MM.1S (cell line): ENCODE measurements at regions not wholly inside any gene's neighbourhood (a gene's known extent, or its start where the extent isn't known, plus 50 kb on each side); places are given as distances from the start of the nearest gene placed in this dataset.

Experiments
- DNase-seq: peaks from one replicate; pipeline ENCODE4 v3.0.0-alpha.2; 2015
- H2AFZ ChIP-seq: fragments of 300-600 bp; sonication (generic); 2 replicates; pipeline ENCODE4 v1.6.0; 2016; ENCODE audit warnings: antibody characterized with exemption, low read length
- H3F3A ChIP-seq: fragments of 300-600 bp; sonication (generic); 2 replicates; pipeline ENCODE4 v1.6.1; 2016; ENCODE audit warnings: mild to moderate bottlenecking, antibody characterized with exemption, low read length, moderate library complexity, mixed read lengths; ENCODE audit not compliant: insufficient read depth
- H3K27ac ChIP-seq: fragments of 300-600 bp; sonication (generic); 2 replicates; pipeline ENCODE4 v1.5.1; 2016; ENCODE audit warnings: mild to moderate bottlenecking, low read length
- H3K27me3 ChIP-seq: fragments of 300-600 bp; sonication (generic); replicated peaks from 2 replicates; pipeline ENCODE4 v1.6.0; 2016; ENCODE audit warnings: low read length; ENCODE audit not compliant: insufficient read depth
- H3K36me3 ChIP-seq: fragments of 300-600 bp; sonication (generic); replicated peaks from 2 replicates; pipeline ENCODE4 v1.6.1; 2016; ENCODE audit warnings: mild to moderate bottlenecking, low read length, mixed read lengths; ENCODE audit not compliant: insufficient read depth
- H3K4me1 ChIP-seq: fragments of 300-600 bp; sonication (generic); 2 replicates; pipeline ENCODE4 v1.6.1; 2016; ENCODE audit warnings: low read length, mixed read lengths
- H3K4me2 ChIP-seq: fragments of 300-600 bp; sonication (generic); 2 replicates; pipeline ENCODE4 v1.6.0; 2016; ENCODE audit warnings: low read depth, low read length
- H3K4me3 ChIP-seq: fragments of 300-600 bp; sonication (generic); 2 replicates; pipeline ENCODE4 v1.5.1; 2016; ENCODE audit warnings: low read length, mixed read lengths
- H3K79me2 ChIP-seq: fragments of 300-600 bp; sonication (generic); 2 replicates; pipeline ENCODE4 v1.6.1; 2016; ENCODE audit warnings: mixed run types, low read length, mixed read lengths
- H3K9ac ChIP-seq: fragments of 300-600 bp; sonication (generic); 2 replicates; pipeline ENCODE4 v1.6.1; 2016; ENCODE audit warnings: low read length, mixed read lengths
- H3K9me2 ChIP-seq: fragments of 300-600 bp; sonication (generic); replicated peaks from 2 replicates; pipeline ENCODE4 v1.6.1; 2016; ENCODE audit warnings: mild to moderate bottlenecking, low read length, mixed read lengths; ENCODE audit not compliant: insufficient read depth
- H3K9me3 ChIP-seq: fragments of 300-600 bp; sonication (generic); replicated peaks from 2 replicates; pipeline ENCODE4 v1.6.1; 2016; ENCODE audit warnings: mild to moderate bottlenecking, low read length, mixed read lengths; ENCODE audit not compliant: insufficient read depth
- H4K20me1 ChIP-seq: fragments of 300-600 bp; sonication (generic); 2 replicates; pipeline ENCODE4 v1.6.1; 2016; ENCODE audit warnings: mild to moderate bottlenecking, low read length, moderate library complexity, mixed read lengths; ENCODE audit not compliant: insufficient read depth
- CTCF ChIP-seq: fragments of 300-600 bp; sonication (generic); IDR thresholded peaks from 2 replicates; pipeline ENCODE4 v1.5.1; 2016; ENCODE audit warnings: antibody characterized with exemption, low read length, mixed read lengths
- EZH2 ChIP-seq: fragments of 300-600 bp; sonication (generic); optimal IDR thresholded peaks from 2 replicates; pipeline ENCODE3; 2017; ENCODE audit warnings: low read depth, mild to moderate bottlenecking, antibody characterized with exemption, low read length, mixed read lengths
- EZH2phosphoT487 ChIP-seq: fragments of 300-600 bp; sonication (generic); IDR thresholded peaks from 2 replicates; pipeline ENCODE4 v1.6.1; 2018; ENCODE audit warnings: antibody characterized with exemption, low read length

- no peak overlapping the region for H3K4me3 ChIP-seq
- no peak overlapping the region for H2AFZ ChIP-seq
- no peaks in the 10 kb centered on the region for H4K20me1 ChIP-seq
- DNase-seq = no peak
- TF ChIP-seq EZH2phosphoT487 (no peak), CTCF (no peak), EZH2 (no peak)
- no peaks in the 10 kb centered on the region for H3K36me3 ChIP-seq
- no peaks in the 10 kb centered on the region for H3F3A ChIP-seq
- H3K27me3 ChIP-seq = no peaks in the 10 kb centered on the region
- no peaks in the 10 kb centered on the region for H3K4me1 ChIP-seq
- H3K9me2 ChIP-seq = no peaks in the 10 kb centered on the region
- no peak overlapping the region for H3K9ac ChIP-seq
- H3K4me2 ChIP-seq = no peak overlapping the region
- H3K9me3 ChIP-seq = no peaks in the 10 kb centered on the region
- H3K79me2 ChIP-seq = no peaks in the 10 kb centered on the region
- H3K27ac ChIP-seq = no peak overlapping the region
Observed at GRCh38 chr7:81416659-81417058, 353.2 kb downstream of the HGF start.

- Histone ChIP-seq H3K27ac (no peak overlapping the region), H3K4me2 (no peak overlapping the region), H2AFZ (no peak overlapping the region), H3F3A (no peaks in the 10 kb centered on the region), H3K79me2 (no peaks in the 10 kb centered on the region), H3K4me3 (no peak overlapping the region), H3K27me3 (no peaks in the 10 kb centered on the region), H4K20me1 (no peaks in the 10 kb centered on the region), H3K9me2 (no peaks in the 10 kb centered on the region), H3K9ac (no peak overlapping the region), H3K36me3 (no peaks in the 10 kb centered on the region), H3K4me1 (no peaks in the 10 kb centered on the region), H3K9me3 (no peaks in the 10 kb centered on the region)
- DNase-seq = no peak
- TF ChIP-seq EZH2phosphoT487 (no peak), CTCF (no peak), EZH2 (no peak)
Observed at GRCh38 chr7:81415181-81415580, 354.7 kb downstream of the HGF start.

GRCh38 chr7:81414411-81414810 is 355.4 kb downstream of the HGF start:
- Histone ChIP-seq H3K79me2 (no peaks in the 10 kb centered on the region), H3K36me3 (no peaks in the 10 kb centered on the region), H4K20me1 (no peaks in the 10 kb centered on the region), H3K4me1 (no peaks in the 10 kb centered on the region), H3K9ac (no peak overlapping the region), H3K9me3 (no peaks in the 10 kb centered on the region), H3K4me3 (no peak overlapping the region), H3F3A (no peaks in the 10 kb centered on the region), H3K9me2 (no peaks in the 10 kb centered on the region), H3K27ac (no peak overlapping the region), H3K4me2 (no peak overlapping the region), H2AFZ (no peak overlapping the region), H3K27me3 (no peaks in the 10 kb centered on the region)
- TF ChIP-seq EZH2 (no peak), EZH2phosphoT487 (no peak), CTCF (no peak)
- DNase-seq = no peak
